ENCODE measurements at regions not wholly inside any gene's neighbourhood (a gene's known extent, or its start where the extent isn't known, plus 50 kb on each side); places are given as distances from the start of the nearest gene placed in this dataset.

GRCh38 chr13:107070792-107071191 is 502.9 kb upstream of the ARGLU1 start:
- Histone ChIP-seq H3K56ac (ENCODE audit: insufficient read length, low read depth, low read length) (no peak overlapping the region), H3K9ac (ENCODE audit: extremely low read depth, insufficient read length, low read length) (no peak overlapping the region), H3K23ac (ENCODE audit: insufficient read length, low read depth, low read length) (no peak overlapping the region), H2BK12ac (ENCODE audit: insufficient read length, low read depth, low read length) (no peak overlapping the region), H2BK15ac (ENCODE audit: low read depth, low read length) (no peak overlapping the region), H3K9me3 (ENCODE audit: control insufficient read depth, low read depth, low read length) (no peaks in the 10 kb centered on the region), H3K27ac (ENCODE audit: insufficient read length, low read depth, low read length) (no peak overlapping the region), H3K4ac (ENCODE audit: low read depth, low read length) (no peak overlapping the region), H3K23me2 (ENCODE audit: insufficient read length, low read depth, low read length, poor library complexity, severe bottlenecking) (no peaks in the 10 kb centered on the region), H3K27me3 (ENCODE audit: insufficient read depth, low read length) (no peaks in the 10 kb centered on the region), H4K8ac (replicated peaks; ENCODE audit: insufficient read length, low read depth, low read length) (no peak overlapping the region), H2AFZ (ENCODE audit: low read length) (no peak overlapping the region), H3K79me1 (ENCODE audit: insufficient read depth, low read depth, low read length, poor library complexity, severe bottlenecking) (no peaks in the 10 kb centered on the region), H3T11ph (ENCODE audit: low read length) (no peak overlapping the region), H3K4me1 (ENCODE audit: insufficient read depth, low read length) (no peaks in the 10 kb centered on the region; the same call in 1 of the 2 replicates), H4K5ac (ENCODE audit: insufficient read length, low read depth, low read length) (no peak overlapping the region), H2BK5ac (ENCODE audit: insufficient read length, low read length) (no peak overlapping the region), H4K20me1 (ENCODE audit: control insufficient read depth, insufficient read depth, insufficient read length) (no peaks in the 10 kb centered on the region), H4K91ac (ENCODE audit: insufficient read length, low read depth, low read length) (no peak overlapping the region), H2BK120ac (ENCODE audit: low read depth, low read length, poor library complexity, severe bottlenecking) (no peak overlapping the region), H3K79me2 (ENCODE audit: insufficient read depth, low read length) (no peaks in the 10 kb centered on the region), H3K4me2 (ENCODE audit: insufficient read depth, insufficient read length, low read length) (no peak overlapping the region), H2BK20ac (ENCODE audit: low read depth, low read length, poor library complexity, severe bottlenecking) (no peak overlapping the region), H3K18ac (ENCODE audit: insufficient read length, low read depth, low read length) (no peak overlapping the region), H3K14ac (ENCODE audit: insufficient read depth, low read length) (no peak overlapping the region), H2AK5ac (ENCODE audit: insufficient read length, low read length) (no peak overlapping the region)
- Mint-ChIP-seq H3K36me3 (ENCODE audit: insufficient read depth in 1 of 3, low read depth in 3 of 3) (peaks cover 0 to 2% (median 0%) of the 10 kb centered on the region in 3 experiments; a peak in 1 of 7 replicates), H3K9me3 (peaks cover 0 to 2% of the 10 kb centered on the region in 2 experiments; a peak in 2 of 5 replicates), H3K4me3 (no peak overlapping the region), H3K27me3 (ENCODE audit: low read depth) (no peaks in the 10 kb centered on the region), H3K27ac (no peak overlapping the region), H3K4me1 (no peaks in the 10 kb centered on the region)
- DNase-seq = no peak
- WGBS (ENCODE audit: extremely low coverage, insufficient read length, low lambda C conversion rate) = no CpG with 5 or more reads among the region's 5 CpGs
- no peak for TF ChIP-seq CTCF (conservative IDR thresholded peaks at IDR 0.05)

All from H9 (cell line).